Astrocyte (in vitro differentiated cells and primary cell): ENCODE measurements at regions not wholly inside any gene's neighbourhood (a gene's known extent, or its start where the extent isn't known, plus 50 kb on each side); places are given as distances from the start of the nearest gene placed in this dataset.

Experiments
- DNase-seq: peaks from one replicate; pipeline ENCODE4 v3.0.0-alpha.2; 2010; ENCODE audit warnings: low read depth
- FAIRE-seq: peaks from 2 replicates; lab custom pipeline; 2011; peaks lifted over from hg19 to GRCh38; lab: Jason Lieb, UNC
- H2AFZ ChIP-seq: 2 replicates; pipeline ENCODE4 v1.6.0; 2012; ENCODE audit warnings: low read depth, low read length, inconsistent platforms
- H3K27ac ChIP-seq: 2 replicates; pipeline ENCODE4 v1.5.1; 2011; ENCODE audit warnings: low read depth, low read length, inconsistent platforms
- H3K27me3 ChIP-seq: 2 replicates; pipeline ENCODE4 v1.6.0; 2011; ENCODE audit warnings: low read length, inconsistent platforms; ENCODE audit not compliant: insufficient read depth
- H3K36me3 ChIP-seq: 2 replicates; pipeline ENCODE4 v1.5.1; 2011; ENCODE audit warnings: low read length, inconsistent platforms; ENCODE audit not compliant: insufficient read depth
- H3K4me1 ChIP-seq: 2 replicates; pipeline ENCODE4 v1.5.1; 2011; ENCODE audit warnings: low read length, inconsistent platforms; ENCODE audit not compliant: insufficient read depth
- H3K4me2 ChIP-seq: 2 replicates; pipeline ENCODE4 v1.6.0; 2012; ENCODE audit warnings: low read length, inconsistent platforms
- H3K4me3 ChIP-seq: 2 replicates; pipeline ENCODE4 v1.5.1; 2011; ENCODE audit warnings: low read depth, mild to moderate bottlenecking, low read length, inconsistent platforms; ENCODE audit not compliant: insufficient read depth
- H3K79me2 ChIP-seq: 2 replicates; pipeline ENCODE4 v1.6.0; 2012; ENCODE audit warnings: mild to moderate bottlenecking, low read length, inconsistent platforms; ENCODE audit not compliant: insufficient read depth
- H3K9ac ChIP-seq: 2 replicates; pipeline ENCODE4 v1.6.0; 2012; ENCODE audit warnings: mild to moderate bottlenecking, low read length, inconsistent platforms
- H3K9me3 ChIP-seq: 2 replicates; pipeline ENCODE4 v1.5.1; 2012; ENCODE audit warnings: low read depth, mild to moderate bottlenecking, low read length, inconsistent platforms; ENCODE audit not compliant: insufficient read depth
- H4K20me1 ChIP-seq: 2 replicates; pipeline ENCODE4 v1.6.0; 2012; ENCODE audit warnings: low read length, inconsistent platforms; ENCODE audit not compliant: insufficient read depth
- H3K27ac Mint-ChIP-seq: one replicate; pipeline ENCODE4 v1.8.0; 2021; ENCODE audit warnings: mild to moderate bottlenecking, mixed read lengths; ENCODE audit not compliant: unreplicated experiment
- H3K27me3 Mint-ChIP-seq: one replicate; pipeline ENCODE4 v1.8.0; 2021; ENCODE audit warnings: low read depth, mixed read lengths; ENCODE audit not compliant: unreplicated experiment
- H3K36me3 Mint-ChIP-seq: one replicate; pipeline ENCODE4 v1.8.0; 2021; ENCODE audit warnings: low read depth, mixed read lengths; ENCODE audit not compliant: unreplicated experiment
- H3K4me1 Mint-ChIP-seq: one replicate; pipeline ENCODE4 v1.8.0; 2021; ENCODE audit warnings: low read depth, mixed read lengths; ENCODE audit not compliant: unreplicated experiment
- H3K4me3 Mint-ChIP-seq: one replicate; pipeline ENCODE4 v1.8.0; 2021; ENCODE audit warnings: mild to moderate bottlenecking, moderate library complexity, mixed read lengths; ENCODE audit not compliant: unreplicated experiment
- H3K9me3 Mint-ChIP-seq: one replicate; pipeline ENCODE4 v1.8.0; 2021; ENCODE audit warnings: mild to moderate bottlenecking, mixed read lengths; ENCODE audit not compliant: unreplicated experiment
- CTCF ChIP-seq: IDR thresholded peaks from 2 replicates; pipeline ENCODE4 v1.5.1; 2011; ENCODE audit warnings: low read depth, mild to moderate bottlenecking, inconsistent platforms, low read length, moderate library complexity; ENCODE audit not compliant: insufficient read depth
- EZH2 ChIP-seq: IDR thresholded peaks from 2 replicates; pipeline ENCODE4 v1.6.1; 2012; ENCODE audit warnings: mild to moderate bottlenecking, low read length, inconsistent platforms; ENCODE audit not compliant: insufficient read depth

- DNase-seq (no peak), FAIRE-seq (no peak)
- no peaks in the 10 kb centered on the region for H3K4me1 Mint-ChIP-seq
- H3K27me3 ChIP-seq, result no peaks in the 10 kb centered on the region
- H2AFZ ChIP-seq, result no peak overlapping the region
- H3K27ac ChIP-seq, result no peak overlapping the region
- H3K9me3 Mint-ChIP-seq, result peaks cover 9% of the 10 kb centered on the region
- no peak overlapping the region for H3K4me3 ChIP-seq
- H3K9ac ChIP-seq, result no peak overlapping the region
- H3K27ac Mint-ChIP-seq, result no peak overlapping the region
- H3K27me3 Mint-ChIP-seq, result no peaks in the 10 kb centered on the region
- H3K79me2 ChIP-seq, result no peaks in the 10 kb centered on the region
- H3K36me3 Mint-ChIP-seq, result no peaks in the 10 kb centered on the region
- H3K9me3 ChIP-seq, result no peaks in the 10 kb centered on the region
- no peak for TF ChIP-seq EZH2
- no peak for TF ChIP-seq CTCF
- H4K20me1 ChIP-seq, result no peaks in the 10 kb centered on the region
- H3K4me2 ChIP-seq, result no peak overlapping the region
- no peaks in the 10 kb centered on the region for H3K4me1 ChIP-seq
- H3K4me3 Mint-ChIP-seq, result no peak overlapping the region
- no peaks in the 10 kb centered on the region for H3K36me3 ChIP-seq
Observed at GRCh38 chr16:26598061-26598460, 468.7 kb upstream of the C16orf82 start.

DNA sequence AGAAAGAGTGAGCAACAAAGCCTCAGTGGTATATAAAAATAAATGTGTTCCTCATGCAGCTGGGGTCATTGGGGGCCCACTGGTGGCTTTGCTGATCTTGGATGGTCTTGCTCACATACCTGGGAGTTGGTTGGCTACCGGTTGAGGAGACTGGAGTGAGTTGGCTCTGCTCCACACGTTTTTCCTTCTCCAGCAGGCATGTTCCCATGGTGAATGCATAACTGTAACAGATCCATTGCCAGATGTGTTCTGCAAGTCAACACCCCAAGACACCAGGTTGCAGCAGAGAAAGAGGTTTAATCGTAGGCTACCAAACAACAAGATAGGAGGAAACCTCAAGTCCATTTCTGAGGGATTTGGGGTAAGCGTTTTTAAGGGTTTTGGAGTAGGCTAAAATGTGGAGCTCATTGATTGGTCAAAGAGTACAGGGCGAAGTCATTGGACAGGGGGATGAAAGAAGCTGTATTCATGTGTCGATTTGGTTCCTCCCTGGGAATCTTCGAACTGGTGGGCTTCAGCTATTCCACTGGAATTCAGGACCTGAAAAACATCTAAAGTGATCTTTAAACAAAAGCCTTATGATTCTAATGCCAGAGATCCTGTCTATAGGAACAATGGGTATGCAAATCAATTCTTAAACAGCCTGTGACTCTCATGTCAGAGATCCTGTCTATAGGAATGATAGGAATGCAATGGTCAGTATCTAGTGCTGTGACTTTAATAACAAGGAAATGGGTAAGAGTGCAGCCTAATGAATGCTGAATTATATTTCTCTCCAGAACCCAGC is 467.5 kb upstream of the C16orf82 start:
- no peak overlapping the region for H3K4me3 Mint-ChIP-seq
- Histone ChIP-seq H3K4me3 (no peak overlapping the region), H3K27ac (no peak overlapping the region)

More for the DNA sequence above, 467.5 kb upstream of the C16orf82 start:
- Histone ChIP-seq H3K4me1 (no peaks in the 10 kb centered on the region), H3K79me2 (no peaks in the 10 kb centered on the region), H3K36me3 (no peaks in the 10 kb centered on the region), H4K20me1 (no peaks in the 10 kb centered on the region), H2AFZ (no peak overlapping the region), H3K9me3 (no peaks in the 10 kb centered on the region), H3K4me2 (no peak overlapping the region), H3K9ac (no peak overlapping the region), H3K27me3 (no peaks in the 10 kb centered on the region)
- H3K4me1 Mint-ChIP-seq, result no peaks in the 10 kb centered on the region
- DNase-seq (no peak), FAIRE-seq (no peak)
- H3K27ac Mint-ChIP-seq, result no peak overlapping the region
- no peaks in the 10 kb centered on the region for H3K27me3 Mint-ChIP-seq
- no peaks in the 10 kb centered on the region for H3K36me3 Mint-ChIP-seq
- no peak for TF ChIP-seq CTCF
- TF ChIP-seq EZH2, result no peak
- H3K9me3 Mint-ChIP-seq, result peaks cover 9% of the 10 kb centered on the region
